A549 (cell line): ENCODE measurements at regions not wholly inside any gene's neighbourhood (a gene's known extent, or its start where the extent isn't known, plus 50 kb on each side); places are given as distances from the start of the nearest gene placed in this dataset.

ENCODE experiments used
- ATAC-seq, 2 experiments: fragments of 200-7000 bp in 1 of 2; fragments of >200 bp in 1 of 2; cut with Nextera tagmentation in 1 of 2; cut with Tn5 transposase in 1 of 2; 3 replicates each; pipeline versions ENCODE4 v1.8.0 to v1.9.1; 2018 to 2020; ENCODE audit warnings: mild to moderate bottlenecking in 1 of 2, moderate library complexity in 1 of 2
- CTCF ChIA-PET: fragments of 300-600 bp; sonication (Branson Sonifier 250); formaldehyde crosslinking; extraction: SDS; loops from one replicate; lab custom pipeline; 2021; ENCODE audit warnings: antibody characterized with exemption, inconsistent platforms; lab: Yijun Ruan, JAX
- POLR2A ChIA-PET: fragments of 350-600 bp; formaldehyde crosslinking; extraction: SDS; loops from one replicate; lab custom pipeline; 2021; ENCODE audit warnings: antibody characterized with exemption, inconsistent platforms; lab: Yijun Ruan, JAX
- DNase-seq, 2 experiments: peaks; one replicate each; pipeline versions ENCODE4 v3.0.0 to v3.0.0-alpha.2; 2011 to 2016; ENCODE audit warnings: low read depth in 1 of 2, low spot score in 1 of 2
- FAIRE-seq: peaks from 2 replicates; lab custom pipeline; 2011; peaks lifted over from hg19 to GRCh38; lab: Jason Lieb, UNC
- H3K27ac ChIP-seq, 2 experiments: fragments of >200 bp; sonication (Bioruptor Twin); formaldehyde crosslinking; 3 replicates each; pipeline ENCODE4 v1.5.1; 2016 to 2017
- H3K4me1 ChIP-seq: fragments of >200 bp; sonication (Bioruptor Twin); formaldehyde crosslinking; 3 replicates; pipeline ENCODE4 v1.6.1; 2016
- H3K4me2 ChIP-seq: fragments of >200 bp; sonication (Bioruptor Twin); formaldehyde crosslinking; 3 replicates; pipeline ENCODE4 v1.6.1; 2016
- H3K4me3 ChIP-seq: fragments of >200 bp; sonication (Bioruptor Twin); formaldehyde crosslinking; 3 replicates; pipeline ENCODE4 v1.5.1; 2016
- H3K9me3 ChIP-seq: fragments of >200 bp; sonication (Bioruptor Twin); formaldehyde crosslinking; 3 replicates; pipeline ENCODE4 v1.6.1; 2016
- BHLHE40 ChIP-seq: IDR thresholded peaks from 2 replicates; pipeline ENCODE4 v1.6.1; 2012; ENCODE audit warnings: low read depth, low read length, inconsistent platforms
- CHD4 ChIP-seq: fragments of 200-600 bp; sonication (generic); IDR thresholded peaks from 2 replicates; pipeline ENCODE4 v1.6.1; 2016; ENCODE audit warnings: antibody characterized with exemption, mild to moderate bottlenecking, borderline replicate concordance
- EHF ChIP-seq: fragments of 250-450 bp; sonication (Bioruptor Pico); IDR thresholded peaks from 2 replicates; pipeline ENCODE4 v1.5.0; 2020; ENCODE audit warnings: mild to moderate bottlenecking
- EHMT2 ChIP-seq: fragments of 200-600 bp; sonication (generic); IDR thresholded peaks from 2 replicates; pipeline ENCODE4 v1.6.1; 2016; ENCODE audit warnings: antibody characterized with exemption, low read depth, mild to moderate bottlenecking, moderate library complexity
- ESRRA ChIP-seq: fragments of 150-350 bp; IDR thresholded peaks from 2 replicates; pipeline ENCODE4 v1.6.1; 2014; ENCODE audit warnings: mild to moderate bottlenecking, low read length, borderline replicate concordance
- FOSL2 ChIP-seq, 2 experiments: fragments of 450-650 bp in 1 of 2; fragments of >200 bp in 1 of 2; sonication (Bioruptor Twin) in 1 of 2; formaldehyde crosslinking; IDR thresholded peaks; 2 replicates each; pipeline versions ENCODE4 v1.5.0 to v1.6.1; 2016 to 2020; ENCODE audit warnings: mild to moderate bottlenecking in 1 of 2, moderate library complexity in 1 of 2
- FOXS1 ChIP-seq: fragments of 250-450 bp; sonication (Bioruptor Pico); IDR thresholded peaks from 2 replicates; pipeline ENCODE4 v1.5.0; 2020; ENCODE audit warnings: mild to moderate bottlenecking, moderate library complexity
- GATA3 ChIP-seq: IDR thresholded peaks from 2 replicates; pipeline ENCODE4 v1.6.1; 2012; ENCODE audit warnings: borderline replicate concordance
- HOXB13 ChIP-seq: fragments of 250-450 bp; sonication (Bioruptor Pico); IDR thresholded peaks from 2 replicates; pipeline ENCODE4 v1.5.0; 2020; ENCODE audit warnings: low read depth, mild to moderate bottlenecking, moderate library complexity
- JUNB ChIP-seq: fragments of >200 bp; sonication (Bioruptor Twin); formaldehyde crosslinking; IDR thresholded peaks from 2 replicates; pipeline ENCODE4 v1.6.1; 2016
- KDM1A ChIP-seq: fragments of 200-600 bp; sonication (generic); IDR thresholded peaks from 2 replicates; pipeline ENCODE4 v1.6.1; 2016; ENCODE audit warnings: low read depth, mild to moderate bottlenecking
- MAFK ChIP-seq: fragments of 450-650 bp; IDR thresholded peaks from 2 replicates; pipeline ENCODE4 v1.6.1; 2014; ENCODE audit not compliant: partially characterized antibody
- POLR2AphosphoS2 ChIP-seq: conservative IDR thresholded peaks from 2 replicates; pipeline ENCODE4 v1.6.1; 2012; ENCODE audit warnings: low read length, improper control_type of control experiment, inconsistent platforms
- RARB ChIP-seq: fragments of 250-450 bp; sonication (Bioruptor Pico); IDR thresholded peaks from 2 replicates; pipeline ENCODE4 v1.8.0; 2021; ENCODE audit warnings: mild to moderate bottlenecking, moderate library complexity
- RFX5 ChIP-seq: fragments of 450-650 bp; IDR thresholded peaks from 2 replicates; pipeline ENCODE4 v1.7.1; 2014; ENCODE audit warnings: antibody characterized with exemption, mild to moderate bottlenecking, moderate library complexity
- RNF2 ChIP-seq: fragments of 200-600 bp; sonication (generic); IDR thresholded peaks from 2 replicates; pipeline ENCODE4 v1.6.1; 2016; ENCODE audit warnings: low read depth, mild to moderate bottlenecking, antibody characterized with exemption, moderate library complexity, borderline replicate concordance
- TFCP2L1 ChIP-seq: fragments of 250-450 bp; sonication (Bioruptor Pico); IDR thresholded peaks from 2 replicates; pipeline ENCODE4 v1.5.0; 2021; ENCODE audit warnings: mild to moderate bottlenecking
- ZFP36 ChIP-seq: fragments of 450-650 bp; IDR thresholded peaks from 2 replicates; pipeline ENCODE4 v1.6.1; 2014; ENCODE audit warnings: borderline replicate concordance; ENCODE audit not compliant: partially characterized antibody
- WGBS: methylation state at CpG from one replicate; pipeline ENCODE4 v1.1.6; 2017; ENCODE audit errors: missing lambda C conversion rate; 5-methylcytosine and 5-hydroxymethylcytosine counted together
- TF ChIP-seq, protein P1 (sequence below): fragments of >200 bp; sonication (Bioruptor Twin); formaldehyde crosslinking; IDR thresholded peaks from 3 replicates; pipeline ENCODE4 v1.5.1; 2016
- TF ChIP-seq, protein P2 (sequence below): fragments of 200-600 bp; sonication (generic); IDR thresholded peaks from 2 replicates; pipeline ENCODE4 v1.6.1; 2016; ENCODE audit warnings: antibody characterized with exemption, mild to moderate bottlenecking, moderate library complexity
- TF ChIP-seq, protein P3 (sequence below): IDR thresholded peaks from 2 replicates; pipeline ENCODE4 v1.6.1; 2012
- TF ChIP-seq, protein P4 (sequence below): fragments of 450-650 bp; IDR thresholded peaks from 2 replicates; pipeline ENCODE4 v1.6.1; 2014; ENCODE audit warnings: antibody characterized with exemption
- TF ChIP-seq, protein P5 (sequence below): fragments of >200 bp; sonication (Bioruptor Twin); formaldehyde crosslinking; IDR thresholded peaks from 3 replicates; pipeline ENCODE4 v1.6.1; 2016

DNA sequence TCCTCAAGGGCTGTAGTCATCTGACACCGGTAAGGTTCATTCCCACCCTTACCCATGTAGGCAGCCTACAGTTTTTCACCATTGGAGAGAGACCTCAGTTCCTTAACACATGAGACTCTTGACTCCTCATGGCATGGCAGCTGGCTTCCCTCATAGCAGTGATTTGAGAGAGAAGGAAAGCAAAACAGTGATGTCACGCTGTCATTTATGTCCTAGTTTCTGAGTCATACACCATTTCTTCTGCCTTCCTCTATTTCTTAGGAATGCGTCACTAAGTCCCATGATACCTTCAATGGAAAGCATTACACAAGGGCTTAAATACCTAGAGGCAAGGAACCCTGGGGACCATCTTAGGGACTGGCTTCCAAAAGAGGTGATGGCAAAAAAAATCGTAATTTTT lies 226.1 kb downstream of the SPCS3 start:
- Histone ChIP-seq H3K9me3 (no peaks in the 10 kb centered on the region), H3K4me2 (no peak overlapping the region)
- DNase-seq = no peak
- no peak for ATAC-seq
- FAIRE-seq = no peak
- ChIA-PET POLR2A (no interaction called here), CTCF (no interaction called here)
- TF ChIP-seq JUNB (no peak), EHF (no peak), BHLHE40 (no peak), RARB (no peak)
- TF ChIP-seq, protein P1, sequence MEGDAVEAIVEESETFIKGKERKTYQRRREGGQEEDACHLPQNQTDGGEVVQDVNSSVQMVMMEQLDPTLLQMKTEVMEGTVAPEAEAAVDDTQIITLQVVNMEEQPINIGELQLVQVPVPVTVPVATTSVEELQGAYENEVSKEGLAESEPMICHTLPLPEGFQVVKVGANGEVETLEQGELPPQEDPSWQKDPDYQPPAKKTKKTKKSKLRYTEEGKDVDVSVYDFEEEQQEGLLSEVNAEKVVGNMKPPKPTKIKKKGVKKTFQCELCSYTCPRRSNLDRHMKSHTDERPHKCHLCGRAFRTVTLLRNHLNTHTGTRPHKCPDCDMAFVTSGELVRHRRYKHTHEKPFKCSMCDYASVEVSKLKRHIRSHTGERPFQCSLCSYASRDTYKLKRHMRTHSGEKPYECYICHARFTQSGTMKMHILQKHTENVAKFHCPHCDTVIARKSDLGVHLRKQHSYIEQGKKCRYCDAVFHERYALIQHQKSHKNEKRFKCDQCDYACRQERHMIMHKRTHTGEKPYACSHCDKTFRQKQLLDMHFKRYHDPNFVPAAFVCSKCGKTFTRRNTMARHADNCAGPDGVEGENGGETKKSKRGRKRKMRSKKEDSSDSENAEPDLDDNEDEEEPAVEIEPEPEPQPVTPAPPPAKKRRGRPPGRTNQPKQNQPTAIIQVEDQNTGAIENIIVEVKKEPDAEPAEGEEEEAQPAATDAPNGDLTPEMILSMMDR = no peak
- TF ChIP-seq, all 56 proteins: peak for 0
- H3K27ac ChIP-seq = no peak overlapping the region
- peaks cover 15% of the 10 kb centered on the region for H3K4me1 ChIP-seq
- no peak overlapping the region for H3K4me3 ChIP-seq
- WGBS = 53% methylated on average over 3 of the region's 4 CpGs

DNA sequence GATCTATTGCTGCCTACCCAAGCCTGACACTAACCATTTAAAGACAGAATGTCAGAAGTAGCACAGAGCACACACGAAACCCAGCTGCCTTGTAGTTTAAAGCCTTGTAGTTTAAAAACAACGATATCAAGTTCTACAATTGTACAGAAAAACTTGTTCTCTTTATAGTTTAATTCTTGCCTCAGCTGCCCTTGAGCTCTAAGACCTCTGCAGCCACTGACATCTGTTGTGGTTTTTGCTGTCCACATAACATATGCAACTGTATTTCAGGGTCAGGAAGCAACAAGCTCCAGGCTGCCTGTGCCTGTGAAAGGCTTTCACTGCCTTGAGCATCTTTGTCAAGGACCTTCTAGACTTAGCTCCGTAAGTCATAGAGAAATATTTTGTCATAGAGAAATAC lies 227.2 kb downstream of the SPCS3 start:
- no peak for ATAC-seq
- no peak for FAIRE-seq
- H3K9me3 ChIP-seq = no peaks in the 10 kb centered on the region
- TF ChIP-seq, protein P2, sequence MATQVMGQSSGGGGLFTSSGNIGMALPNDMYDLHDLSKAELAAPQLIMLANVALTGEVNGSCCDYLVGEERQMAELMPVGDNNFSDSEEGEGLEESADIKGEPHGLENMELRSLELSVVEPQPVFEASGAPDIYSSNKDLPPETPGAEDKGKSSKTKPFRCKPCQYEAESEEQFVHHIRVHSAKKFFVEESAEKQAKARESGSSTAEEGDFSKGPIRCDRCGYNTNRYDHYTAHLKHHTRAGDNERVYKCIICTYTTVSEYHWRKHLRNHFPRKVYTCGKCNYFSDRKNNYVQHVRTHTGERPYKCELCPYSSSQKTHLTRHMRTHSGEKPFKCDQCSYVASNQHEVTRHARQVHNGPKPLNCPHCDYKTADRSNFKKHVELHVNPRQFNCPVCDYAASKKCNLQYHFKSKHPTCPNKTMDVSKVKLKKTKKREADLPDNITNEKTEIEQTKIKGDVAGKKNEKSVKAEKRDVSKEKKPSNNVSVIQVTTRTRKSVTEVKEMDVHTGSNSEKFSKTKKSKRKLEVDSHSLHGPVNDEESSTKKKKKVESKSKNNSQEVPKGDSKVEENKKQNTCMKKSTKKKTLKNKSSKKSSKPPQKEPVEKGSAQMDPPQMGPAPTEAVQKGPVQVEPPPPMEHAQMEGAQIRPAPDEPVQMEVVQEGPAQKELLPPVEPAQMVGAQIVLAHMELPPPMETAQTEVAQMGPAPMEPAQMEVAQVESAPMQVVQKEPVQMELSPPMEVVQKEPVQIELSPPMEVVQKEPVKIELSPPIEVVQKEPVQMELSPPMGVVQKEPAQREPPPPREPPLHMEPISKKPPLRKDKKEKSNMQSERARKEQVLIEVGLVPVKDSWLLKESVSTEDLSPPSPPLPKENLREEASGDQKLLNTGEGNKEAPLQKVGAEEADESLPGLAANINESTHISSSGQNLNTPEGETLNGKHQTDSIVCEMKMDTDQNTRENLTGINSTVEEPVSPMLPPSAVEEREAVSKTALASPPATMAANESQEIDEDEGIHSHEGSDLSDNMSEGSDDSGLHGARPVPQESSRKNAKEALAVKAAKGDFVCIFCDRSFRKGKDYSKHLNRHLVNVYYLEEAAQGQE = no peak
- no peak for TF ChIP-seq HOXB13 (CRISPR knock-in tag)
- no peak for TF ChIP-seq MAFK
- no peak for TF ChIP-seq FOSL2 (IDR thresholded peaks at IDR 0.05)
- TF ChIP-seq FOSL2 (CRISPR knock-in tag; IDR thresholded peaks at IDR 0.05) = no peak
- TF ChIP-seq, protein P3, sequence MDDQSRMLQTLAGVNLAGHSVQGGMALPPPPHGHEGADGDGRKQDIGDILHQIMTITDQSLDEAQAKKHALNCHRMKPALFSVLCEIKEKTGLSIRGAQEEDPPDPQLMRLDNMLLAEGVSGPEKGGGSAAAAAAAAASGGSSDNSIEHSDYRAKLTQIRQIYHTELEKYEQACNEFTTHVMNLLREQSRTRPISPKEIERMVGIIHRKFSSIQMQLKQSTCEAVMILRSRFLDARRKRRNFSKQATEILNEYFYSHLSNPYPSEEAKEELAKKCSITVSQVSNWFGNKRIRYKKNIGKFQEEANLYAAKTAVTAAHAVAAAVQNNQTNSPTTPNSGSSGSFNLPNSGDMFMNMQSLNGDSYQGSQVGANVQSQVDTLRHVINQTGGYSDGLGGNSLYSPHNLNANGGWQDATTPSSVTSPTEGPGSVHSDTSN = no peak
- no peak for TF ChIP-seq FOXS1 (CRISPR knock-in tag)
- no peak for TF ChIP-seq GATA3
- TF ChIP-seq TFCP2L1 (CRISPR knock-in tag) = no peak
- TF ChIP-seq RFX5 = no peak
- no peak for TF ChIP-seq KDM1A
- TF ChIP-seq EHMT2 = no peak
- TF ChIP-seq CHD4 = no peak
- TF ChIP-seq, protein P4, sequence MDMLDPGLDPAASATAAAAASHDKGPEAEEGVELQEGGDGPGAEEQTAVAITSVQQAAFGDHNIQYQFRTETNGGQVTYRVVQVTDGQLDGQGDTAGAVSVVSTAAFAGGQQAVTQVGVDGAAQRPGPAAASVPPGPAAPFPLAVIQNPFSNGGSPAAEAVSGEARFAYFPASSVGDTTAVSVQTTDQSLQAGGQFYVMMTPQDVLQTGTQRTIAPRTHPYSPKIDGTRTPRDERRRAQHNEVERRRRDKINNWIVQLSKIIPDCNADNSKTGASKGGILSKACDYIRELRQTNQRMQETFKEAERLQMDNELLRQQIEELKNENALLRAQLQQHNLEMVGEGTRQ = no peak
- no peak for TF ChIP-seq ESRRA
- TF ChIP-seq RNF2 = no peak
- TF ChIP-seq ZFP36 = no peak
- no peak for TF ChIP-seq POLR2AphosphoS2
- TF ChIP-seq, protein P5, sequence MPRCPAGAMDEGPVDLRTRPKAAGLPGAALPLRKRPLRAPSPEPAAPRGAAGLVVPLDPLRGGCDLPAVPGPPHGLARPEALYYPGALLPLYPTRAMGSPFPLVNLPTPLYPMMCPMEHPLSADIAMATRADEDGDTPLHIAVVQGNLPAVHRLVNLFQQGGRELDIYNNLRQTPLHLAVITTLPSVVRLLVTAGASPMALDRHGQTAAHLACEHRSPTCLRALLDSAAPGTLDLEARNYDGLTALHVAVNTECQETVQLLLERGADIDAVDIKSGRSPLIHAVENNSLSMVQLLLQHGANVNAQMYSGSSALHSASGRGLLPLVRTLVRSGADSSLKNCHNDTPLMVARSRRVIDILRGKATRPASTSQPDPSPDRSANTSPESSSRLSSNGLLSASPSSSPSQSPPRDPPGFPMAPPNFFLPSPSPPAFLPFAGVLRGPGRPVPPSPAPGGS = no peak
- 83% methylated on average over 3 of the region's 3 CpGs for whole genome bisulfite sequencing
- ChIA-PET POLR2A (no interaction called here), CTCF (no interaction called here)
- no peak overlapping the region for H3K4me2 ChIP-seq
- H3K27ac ChIP-seq = no peak overlapping the region
- H3K4me1 ChIP-seq = peaks cover 15% of the 10 kb centered on the region
- no peak overlapping the region for H3K4me3 ChIP-seq
- no peak for DNase-seq
